Kidney (tissue), 13 donors: ENCODE measurements at regions not wholly inside any gene's neighbourhood (a gene's known extent, or its start where the extent isn't known, plus 50 kb on each side); places are given as distances from the start of the nearest gene placed in this dataset.

Experiments
- DNase-seq, 5 donors: peaks; one replicate each; pipeline ENCODE4 v3.0.0-alpha.2; 2013 to 2020
- FAIRE-seq: peaks from 2 replicates; lab custom pipeline; 2012; peaks lifted over from hg19 to GRCh38; lab: Jason Lieb, UNC
- H3K27ac ChIP-seq, 2 donors: one replicate each; pipeline ENCODE4 v1.7.0; 2013; ENCODE audit warnings: low read depth in 2 of 2, low read length in 2 of 2, inconsistent platforms in 1 of 2
- H3K27me3 ChIP-seq: one replicate; pipeline ENCODE4 v1.7.1; 2013; ENCODE audit warnings: low read length, inconsistent platforms; ENCODE audit not compliant: control insufficient read depth, insufficient read depth
- H3K36me3 ChIP-seq, 3 donors: one replicate each; pipeline versions ENCODE4 v1.7.0 to v1.7.1; 2013; ENCODE audit warnings: low read length in 3 of 3, control low read depth in 1 of 3, inconsistent platforms in 1 of 3; ENCODE audit not compliant: insufficient read depth in 3 of 3, control insufficient read depth in 2 of 3
- H3K4me1 ChIP-seq, 3 donors: one replicate each; pipeline versions ENCODE4 v1.7.0 to v1.7.1; 2013; ENCODE audit warnings: low read length in 3 of 3, inconsistent platforms in 1 of 3, low read depth in 1 of 3; ENCODE audit not compliant: control insufficient read depth in 2 of 3, insufficient read depth in 2 of 3
- H3K4me3 ChIP-seq, 3 donors: one replicate each; pipeline versions ENCODE4 v1.7.0 to v1.8.1; 2013; ENCODE audit warnings: low read length in 3 of 3, control low read depth in 1 of 3, inconsistent platforms in 1 of 3
- H3K9ac ChIP-seq, 3 donors: one replicate each; pipeline versions ENCODE4 v1.7.0 to v1.7.1; 2013; ENCODE audit warnings: low read length in 3 of 3, control low read depth in 1 of 3, inconsistent platforms in 1 of 3
- H3K9me3 ChIP-seq, 3 donors: one replicate each; pipeline versions ENCODE4 v1.7.0 to v1.7.1; 2013; ENCODE audit warnings: low read length in 3 of 3, control low read depth in 1 of 3, inconsistent platforms in 1 of 3; ENCODE audit not compliant: control insufficient read depth in 2 of 3, insufficient read depth in 1 of 3
- intact Hi-C: fragments of 100-400 bp; cut with DNase I; formaldehyde crosslinking; loops from one replicate; pipeline ENCODE4 v1.11.1; 2022
- TF ChIP-seq, protein P1 (sequence below): IDR thresholded peaks from 3 replicates; pipeline ENCODE4 v1.5.1; 2012; ENCODE audit warnings: mild to moderate bottlenecking, moderate library complexity, borderline replicate concordance; ENCODE audit not compliant: insufficient read depth; ENCODE audit errors: extremely low read depth
- donor health status: control.
- donor health status: control.
- donor health status: control.
- donor health status: control.
- donor health status: control.
- donor health status: DM: yes; HTN: yes; CAD: no.
- donor health status: Normal renal cell carcinoma (clear cell type).

DNA sequence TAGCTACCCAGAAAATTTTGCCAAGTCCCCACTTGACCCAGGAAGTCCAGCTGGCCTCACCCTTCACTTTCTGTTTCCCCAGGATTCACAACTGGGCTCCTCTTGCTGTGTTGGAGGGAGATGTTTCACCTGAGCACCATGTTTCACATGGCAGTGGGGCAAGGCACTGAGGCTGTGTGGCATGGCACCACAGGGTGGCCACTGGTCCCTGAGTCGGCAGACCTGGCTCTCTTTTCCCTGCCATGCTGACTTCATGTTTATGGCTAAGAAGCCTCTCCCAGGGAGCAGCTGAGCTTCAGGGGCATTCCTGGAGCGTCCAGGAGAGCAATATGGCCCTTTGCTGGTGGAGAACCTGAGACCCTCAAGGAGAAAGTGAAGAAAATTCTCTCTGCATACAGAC is 266.9 kb downstream of the RPS24 start:
- FAIRE-seq (no peak), DNase-seq (peak in 1 of 5 donors; percentile 25)
- Histone ChIP-seq H3K4me1 (peaks cover 0 to 20% (median 16%) of the 10 kb centered on the region in 3 donors), H3K9me3 (no peaks in the 10 kb centered on the region), H3K27ac (no peak overlapping the region), H3K27me3 (no peaks in the 10 kb centered on the region), H3K9ac (no peak overlapping the region), H3K36me3 (no peaks in the 10 kb centered on the region), H3K4me3 (no peak overlapping the region)
- intact Hi-C loops = no loop called here
- TF ChIP-seq, protein P1, sequence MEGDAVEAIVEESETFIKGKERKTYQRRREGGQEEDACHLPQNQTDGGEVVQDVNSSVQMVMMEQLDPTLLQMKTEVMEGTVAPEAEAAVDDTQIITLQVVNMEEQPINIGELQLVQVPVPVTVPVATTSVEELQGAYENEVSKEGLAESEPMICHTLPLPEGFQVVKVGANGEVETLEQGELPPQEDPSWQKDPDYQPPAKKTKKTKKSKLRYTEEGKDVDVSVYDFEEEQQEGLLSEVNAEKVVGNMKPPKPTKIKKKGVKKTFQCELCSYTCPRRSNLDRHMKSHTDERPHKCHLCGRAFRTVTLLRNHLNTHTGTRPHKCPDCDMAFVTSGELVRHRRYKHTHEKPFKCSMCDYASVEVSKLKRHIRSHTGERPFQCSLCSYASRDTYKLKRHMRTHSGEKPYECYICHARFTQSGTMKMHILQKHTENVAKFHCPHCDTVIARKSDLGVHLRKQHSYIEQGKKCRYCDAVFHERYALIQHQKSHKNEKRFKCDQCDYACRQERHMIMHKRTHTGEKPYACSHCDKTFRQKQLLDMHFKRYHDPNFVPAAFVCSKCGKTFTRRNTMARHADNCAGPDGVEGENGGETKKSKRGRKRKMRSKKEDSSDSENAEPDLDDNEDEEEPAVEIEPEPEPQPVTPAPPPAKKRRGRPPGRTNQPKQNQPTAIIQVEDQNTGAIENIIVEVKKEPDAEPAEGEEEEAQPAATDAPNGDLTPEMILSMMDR = no peak

GRCh38 chr10:78301481-78301880 is 267.8 kb downstream of the RPS24 start:
- peaks cover 0 to 20% (median 16%) of the 10 kb centered on the region in 3 donors for H3K4me1 ChIP-seq
- intact Hi-C loops = no loop called here
- no peaks in the 10 kb centered on the region for H3K27me3 ChIP-seq
- H3K9me3 ChIP-seq = no peaks in the 10 kb centered on the region
- no peaks in the 10 kb centered on the region for H3K36me3 ChIP-seq
- H3K4me3 ChIP-seq = no peak overlapping the region
- no peak for FAIRE-seq
- H3K9ac ChIP-seq = no peak overlapping the region
- peak in 1 of 5 donors; percentile 47 for DNase-seq
- H3K27ac ChIP-seq = no peak overlapping the region
- TF ChIP-seq, protein P1 = no peak

- Histone ChIP-seq H3K27me3 (no peaks in the 10 kb centered on the region), H3K4me1 (peaks cover 0 to 20% (median 16%) of the 10 kb centered on the region in 3 donors), H3K36me3 (no peaks in the 10 kb centered on the region), H3K9ac (peak overlapping the region; percentile 2 to 97 (median 80)), H3K27ac (peak overlapping the region; percentile 85 to 91), H3K4me3 (peak overlapping the region in 2 of 3 donors; percentile 74 to 86), H3K9me3 (no peaks in the 10 kb centered on the region)
- FAIRE-seq (no peak), DNase-seq (peak in 3 of 5 donors; percentile 59 to 64 (median 59))
- intact Hi-C loops = no loop called here
- TF ChIP-seq, protein P1 = no peak
Observed at GRCh38 chr10:78301891-78302738, 268.5 kb downstream of the RPS24 start.
